Gastroesophageal sphincter (tissue), 3 donors: ENCODE measurements at regions not wholly inside any gene's neighbourhood (a gene's known extent, or its start where the extent isn't known, plus 50 kb on each side); places are given as distances from the start of the nearest gene placed in this dataset.

Source experiments
- CTCF ChIP-seq, 4 experiments: fragments of 200-600 bp in 2 of 4; fragments of 450-650 bp in 2 of 4; sonication (generic) in 1 of 4; IDR thresholded peaks; one replicate each; pipeline ENCODE4 v1.5.1; 2017 to 2019; ENCODE audit warnings: antibody characterized with exemption in 4 of 4, mild to moderate bottlenecking in 2 of 4, moderate library complexity in 2 of 4
- POLR2AphosphoS5 ChIP-seq: sonication (generic); formaldehyde crosslinking; IDR thresholded peaks from one replicate; pipeline ENCODE4 v1.6.1; 2017; ENCODE audit warnings: antibody characterized with exemption

DNA sequence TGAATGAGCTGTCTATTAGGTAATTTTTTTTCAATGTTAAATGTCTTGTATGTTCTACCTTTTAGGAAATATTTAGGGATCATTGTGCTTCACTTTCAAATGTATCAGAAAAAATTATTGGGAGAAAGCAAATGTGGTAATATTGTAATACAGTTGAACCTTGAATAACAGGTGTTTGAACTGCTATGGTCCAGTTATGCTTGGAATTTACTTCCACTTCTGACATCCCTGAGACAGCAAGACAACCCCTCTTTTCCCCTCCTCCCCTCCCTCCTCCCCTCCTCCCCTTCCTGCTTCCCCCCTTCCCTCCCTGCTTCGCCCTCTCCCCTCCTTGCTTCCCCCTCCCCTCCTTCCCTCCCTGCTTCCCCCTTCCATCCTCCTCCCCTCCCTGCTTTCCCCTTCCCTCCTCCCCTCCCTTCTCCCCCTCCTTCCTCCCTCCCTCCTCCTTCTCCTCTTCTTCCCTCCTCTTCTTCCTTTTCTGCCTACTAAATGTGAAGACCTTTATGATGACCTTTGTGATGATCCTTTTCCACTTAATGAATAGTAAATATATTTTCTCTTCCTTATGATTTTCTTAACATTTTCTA, 146.6 kb downstream of the FGF1 start:
- TF ChIP-seq CTCF (IDR thresholded peaks at IDR 0.05) (no peak), POLR2AphosphoS5 (no peak)
